ENCODE measurements at regions not wholly inside any gene's neighbourhood (a gene's known extent, or its start where the extent isn't known, plus 50 kb on each side); places are given as distances from the start of the nearest gene placed in this dataset.

GRCh38 chr3:145422556-145422955 is 738.4 kb downstream of the PLOD2 start:
- intact Hi-C loops (cut with DNase I), result no loop called here
- ATAC-seq, result no peak
- H3K27me3 ChIP-seq (ENCODE audit: insufficient read depth in 3 of 3, low read length in 2 of 3), result no peaks in the 10 kb centered on the region
- no peak overlapping the region for H3K27ac ChIP-seq
- H3K4me3 ChIP-seq, result no peak overlapping the region
- no peaks in the 10 kb centered on the region for H3K4me1 ChIP-seq
- TF ChIP-seq CTCF (IDR thresholded peaks at IDR 0.05), result no peak
- no peak for DNase-seq
- H3K36me3 ChIP-seq (ENCODE audit: insufficient read depth in 1 of 2, low read depth in 1 of 2), result no peaks in the 10 kb centered on the region
- no peaks in the 10 kb centered on the region for H3K9me3 ChIP-seq
- WGBS, 3 donors, result 40 to 62% (median 62%) methylated on average over 3 of the region's 3 CpGs

- Histone ChIP-seq H3K4me1 (no peaks in the 10 kb centered on the region), H3K36me3 (ENCODE audit: insufficient read depth in 1 of 2, low read depth in 1 of 2) (no peaks in the 10 kb centered on the region), H3K4me3 (no peak overlapping the region), H3K27me3 (ENCODE audit: insufficient read depth in 3 of 3, low read length in 2 of 3) (no peaks in the 10 kb centered on the region), H3K9me3 (no peaks in the 10 kb centered on the region), H3K27ac (no peak overlapping the region)
- WGBS, 3 donors, result 90 to 95% (median 92%) methylated on average over 10 of the region's 10 CpGs
- no peak for DNase-seq
- ATAC-seq, result no peak
- no peak for TF ChIP-seq CTCF (IDR thresholded peaks at IDR 0.05)
- intact Hi-C loops (cut with DNase I), result no loop called here
Observed at GRCh38 chr3:145427355-145427754, 733.6 kb downstream of the PLOD2 start.

DNA sequence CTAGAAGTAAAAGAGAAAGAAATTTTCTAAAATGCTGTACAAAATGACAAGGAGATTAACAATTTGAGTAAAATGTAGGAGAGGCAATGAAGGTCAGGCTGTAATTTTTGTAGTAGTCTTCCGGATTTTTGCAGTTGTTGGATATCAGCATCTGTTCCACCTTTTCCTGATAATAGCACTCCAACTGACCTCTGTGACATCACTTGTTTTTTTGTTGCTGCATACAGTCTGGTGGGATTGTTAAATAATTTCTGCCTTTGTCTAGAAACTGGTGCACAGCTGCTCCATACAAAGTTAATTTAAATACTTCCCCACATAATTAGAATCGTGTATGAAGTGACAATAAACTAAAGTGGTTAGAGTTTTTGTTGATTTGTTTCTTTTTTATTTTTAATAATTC is 731.4 kb downstream of the PLOD2 start:
- intact Hi-C loops (cut with DNase I), result no loop called here
- no peaks in the 10 kb centered on the region for H3K27me3 ChIP-seq (ENCODE audit: insufficient read depth in 3 of 3, low read length in 2 of 3)
- no peak overlapping the region for H3K27ac ChIP-seq
- no peak for DNase-seq
- no peaks in the 10 kb centered on the region for H3K36me3 ChIP-seq (ENCODE audit: insufficient read depth in 1 of 2, low read depth in 1 of 2)
- no peaks in the 10 kb centered on the region for H3K9me3 ChIP-seq
- no peaks in the 10 kb centered on the region for H3K4me1 ChIP-seq
- no peak overlapping the region for H3K4me3 ChIP-seq
- 10 to 15% (median 12%) methylated on average over 2 of the region's 2 CpGs for WGBS, 3 donors
- no peak for TF ChIP-seq CTCF (IDR thresholded peaks at IDR 0.05)
- no peak for ATAC-seq

GRCh38 chr3:145448436-145448835 is 712.5 kb downstream of the PLOD2 start:
- intact Hi-C loops (cut with DNase I), result no loop called here
- H3K4me1 ChIP-seq, result no peaks in the 10 kb centered on the region
- H3K4me3 ChIP-seq, result no peak overlapping the region
- no peaks in the 10 kb centered on the region for H3K27me3 ChIP-seq (ENCODE audit: insufficient read depth in 3 of 3, low read length in 2 of 3)
- no peak for TF ChIP-seq CTCF (IDR thresholded peaks at IDR 0.05)
- ATAC-seq (no peak), DNase-seq (no peak)
- H3K9me3 ChIP-seq, result no peaks in the 10 kb centered on the region
- no peaks in the 10 kb centered on the region for H3K36me3 ChIP-seq (ENCODE audit: insufficient read depth in 1 of 2, low read depth in 1 of 2)
- 88 to 90% (median 89%) methylated on average over 3 of the region's 3 CpGs for WGBS, 3 donors
- H3K27ac ChIP-seq, result no peak overlapping the region

DNA sequence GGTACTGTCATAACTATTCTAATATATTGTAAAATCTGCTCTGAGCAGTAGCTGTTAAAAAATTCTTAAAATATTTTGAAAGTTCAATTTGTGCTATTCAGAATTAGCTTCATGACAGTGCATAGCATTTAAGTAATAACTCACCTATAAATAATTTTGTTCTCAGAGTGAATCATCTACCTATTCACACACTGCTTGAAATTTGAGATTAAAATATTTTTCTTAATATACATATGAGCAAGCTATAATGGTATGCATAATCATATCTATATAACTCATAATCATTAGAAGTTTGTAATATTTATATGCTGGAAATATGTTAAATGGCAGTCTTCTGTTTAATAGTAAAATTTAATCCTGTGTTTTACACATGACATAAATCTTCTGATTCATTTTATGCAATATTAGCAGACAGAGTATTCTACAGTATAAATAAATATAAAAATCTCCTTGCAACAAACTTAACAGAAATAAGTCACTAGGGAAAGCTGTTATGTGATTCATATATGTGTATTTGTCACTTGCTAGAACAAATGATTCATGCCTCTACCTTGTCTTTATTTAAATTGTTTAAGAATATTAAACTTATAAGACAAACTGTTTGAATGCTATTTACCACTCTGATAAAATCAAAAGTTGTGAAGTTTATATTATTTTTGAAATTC is 710.8 kb downstream of the PLOD2 start:
- ATAC-seq, result no peak
- H3K4me3 ChIP-seq, result no peak overlapping the region
- TF ChIP-seq CTCF (IDR thresholded peaks at IDR 0.05), result no peak
- H3K9me3 ChIP-seq, result no peaks in the 10 kb centered on the region
- H3K27me3 ChIP-seq (ENCODE audit: insufficient read depth in 3 of 3, low read length in 2 of 3), result no peaks in the 10 kb centered on the region
- H3K27ac ChIP-seq, result no peak overlapping the region
- no peaks in the 10 kb centered on the region for H3K4me1 ChIP-seq
- H3K36me3 ChIP-seq (ENCODE audit: insufficient read depth in 1 of 2, low read depth in 1 of 2), result no peaks in the 10 kb centered on the region
- intact Hi-C loops (cut with DNase I), result no loop called here
- no peak for DNase-seq
